Stimulated activated memory B cell treated with anti-CD40 and anti-IgM and Interleukin-4, amounts not matched to agents 10 μg/mL and 1 μg/mL and 100 μg/mL, for 72 hours (primary cell): ENCODE measurements at regions not wholly inside any gene's neighbourhood (a gene's known extent, or its start where the extent isn't known, plus 50 kb on each side); places are given as distances from the start of the nearest gene placed in this dataset.

Experiments used
- ATAC-seq: fragments of 150-1000 bp; cut with Tn5 transposase; 2 replicates; pipeline ENCODE4 v1.10.0; 2021
- H3K27ac Mint-ChIP-seq: one replicate; pipeline ENCODE4 v1.8.0; 2022; ENCODE audit warnings: mild to moderate bottlenecking, mixed read lengths
- H3K27me3 Mint-ChIP-seq: one replicate; pipeline ENCODE4 v1.8.0; 2022; ENCODE audit warnings: mixed read lengths
- H3K36me3 Mint-ChIP-seq: one replicate; pipeline ENCODE4 v1.8.0; 2022; ENCODE audit warnings: mixed read lengths
- H3K4me1 Mint-ChIP-seq: one replicate; pipeline ENCODE4 v1.8.0; 2022; ENCODE audit warnings: mixed read lengths
- H3K4me3 Mint-ChIP-seq: one replicate; pipeline ENCODE4 v1.8.0; 2022; ENCODE audit warnings: mild to moderate bottlenecking, moderate library complexity, mixed read lengths
- H3K9me3 Mint-ChIP-seq: one replicate; pipeline ENCODE4 v1.8.0; 2022; ENCODE audit warnings: mixed read lengths

GRCh38 chr17:33935822-33936221 lies 319.3 kb upstream of the CCL2 start:
- no peaks in the 10 kb centered on the region for H3K4me1 Mint-ChIP-seq
- no peak overlapping the region for H3K4me3 Mint-ChIP-seq
- H3K9me3 Mint-ChIP-seq: no peaks in the 10 kb centered on the region
- no peaks in the 10 kb centered on the region for H3K36me3 Mint-ChIP-seq
- no peak overlapping the region for H3K27ac Mint-ChIP-seq
- H3K27me3 Mint-ChIP-seq: peaks cover 1% of the 10 kb centered on the region
- ATAC-seq: no peak

GRCh38 chr17:33936764-33937163 lies 318.3 kb upstream of the CCL2 start:
- no peaks in the 10 kb centered on the region for H3K27me3 Mint-ChIP-seq
- H3K9me3 Mint-ChIP-seq: no peaks in the 10 kb centered on the region
- ATAC-seq: no peak

GRCh38 chr17:33939959-33940358 lies 315.1 kb upstream of the CCL2 start:
- no peak for ATAC-seq
- Mint-ChIP-seq H3K4me1 (no peaks in the 10 kb centered on the region), H3K27me3 (no peaks in the 10 kb centered on the region), H3K27ac (no peak overlapping the region), H3K4me3 (no peak overlapping the region), H3K36me3 (no peaks in the 10 kb centered on the region), H3K9me3 (no peaks in the 10 kb centered on the region)

More at GRCh38 chr17:33936764-33937163, 318.3 kb upstream of the CCL2 start:
- Mint-ChIP-seq H3K4me3 (no peak overlapping the region), H3K27ac (no peak overlapping the region), H3K4me1 (no peaks in the 10 kb centered on the region), H3K36me3 (no peaks in the 10 kb centered on the region)

- no peaks in the 10 kb centered on the region for H3K27me3 Mint-ChIP-seq
- no peak for ATAC-seq
Measured at GRCh38 chr17:33940769-33941370, 314.2 kb upstream of the CCL2 start.

GRCh38 chr17:33941744-33942143 lies 313.3 kb upstream of the CCL2 start:
- Mint-ChIP-seq H3K4me1 (no peaks in the 10 kb centered on the region), H3K36me3 (no peaks in the 10 kb centered on the region), H3K9me3 (no peaks in the 10 kb centered on the region), H3K27me3 (no peaks in the 10 kb centered on the region), H3K4me3 (no peak overlapping the region), H3K27ac (no peak overlapping the region)
- ATAC-seq: no peak

More at GRCh38 chr17:33940769-33941370, 314.2 kb upstream of the CCL2 start:
- Mint-ChIP-seq H3K4me3 (no peak overlapping the region), H3K4me1 (no peaks in the 10 kb centered on the region), H3K27ac (no peak overlapping the region), H3K36me3 (no peaks in the 10 kb centered on the region), H3K9me3 (no peaks in the 10 kb centered on the region)

- Mint-ChIP-seq H3K9me3 (no peaks in the 10 kb centered on the region), H3K4me1 (no peaks in the 10 kb centered on the region), H3K4me3 (no peak overlapping the region), H3K27ac (no peak overlapping the region), H3K27me3 (no peaks in the 10 kb centered on the region), H3K36me3 (no peaks in the 10 kb centered on the region)
- no peak for ATAC-seq
Measured at GRCh38 chr17:33942414-33942813, 312.7 kb upstream of the CCL2 start.

- Mint-ChIP-seq H3K27ac (no peak overlapping the region), H3K36me3 (no peaks in the 10 kb centered on the region), H3K9me3 (no peaks in the 10 kb centered on the region), H3K4me1 (no peaks in the 10 kb centered on the region), H3K4me3 (no peak overlapping the region), H3K27me3 (no peaks in the 10 kb centered on the region)
- no peak for ATAC-seq
Measured at GRCh38 chr17:33944412-33944811, 310.7 kb upstream of the CCL2 start.

- ATAC-seq: no peak
- H3K4me1 Mint-ChIP-seq: no peaks in the 10 kb centered on the region
- H3K27ac Mint-ChIP-seq: no peak overlapping the region
Measured at GRCh38 chr17:33944826-33945225, 310.3 kb upstream of the CCL2 start.

GRCh38 chr17:33945646-33946546 lies 309.2 kb upstream of the CCL2 start:
- no peaks in the 10 kb centered on the region for H3K27me3 Mint-ChIP-seq
- H3K36me3 Mint-ChIP-seq: no peaks in the 10 kb centered on the region
- ATAC-seq: no peak
- no peaks in the 10 kb centered on the region for H3K4me1 Mint-ChIP-seq
- H3K4me3 Mint-ChIP-seq: no peak overlapping the region
- H3K9me3 Mint-ChIP-seq: no peaks in the 10 kb centered on the region
- H3K27ac Mint-ChIP-seq: no peak overlapping the region

More at GRCh38 chr17:33944826-33945225, 310.3 kb upstream of the CCL2 start:
- Mint-ChIP-seq H3K27me3 (no peaks in the 10 kb centered on the region), H3K36me3 (no peaks in the 10 kb centered on the region), H3K4me3 (no peak overlapping the region), H3K9me3 (no peaks in the 10 kb centered on the region)

GRCh38 chr17:33947762-33948161 lies 307.3 kb upstream of the CCL2 start:
- Mint-ChIP-seq H3K4me1 (no peaks in the 10 kb centered on the region), H3K9me3 (no peaks in the 10 kb centered on the region), H3K27me3 (peaks cover 6% of the 10 kb centered on the region), H3K36me3 (no peaks in the 10 kb centered on the region), H3K4me3 (no peak overlapping the region), H3K27ac (no peak overlapping the region)
- ATAC-seq: no peak

GRCh38 chr17:33948309-33948708 lies 306.8 kb upstream of the CCL2 start:
- no peaks in the 10 kb centered on the region for H3K4me1 Mint-ChIP-seq
- no peak overlapping the region for H3K27ac Mint-ChIP-seq
- H3K4me3 Mint-ChIP-seq: no peak overlapping the region
- H3K36me3 Mint-ChIP-seq: no peaks in the 10 kb centered on the region
- H3K27me3 Mint-ChIP-seq: peaks cover 8% of the 10 kb centered on the region
- no peak for ATAC-seq
- H3K9me3 Mint-ChIP-seq: no peaks in the 10 kb centered on the region

- no peak overlapping the region for H3K27ac Mint-ChIP-seq
- H3K9me3 Mint-ChIP-seq: no peaks in the 10 kb centered on the region
- H3K4me3 Mint-ChIP-seq: no peak overlapping the region
- no peaks in the 10 kb centered on the region for H3K36me3 Mint-ChIP-seq
- no peaks in the 10 kb centered on the region for H3K4me1 Mint-ChIP-seq
- peaks cover 15% of the 10 kb centered on the region for H3K27me3 Mint-ChIP-seq
- no peak for ATAC-seq
Measured at GRCh38 chr17:33949100-33949499, 306.0 kb upstream of the CCL2 start.

GRCh38 chr17:33950061-33950460 lies 305.0 kb upstream of the CCL2 start:
- Mint-ChIP-seq H3K4me3 (no peak overlapping the region), H3K9me3 (no peaks in the 10 kb centered on the region), H3K4me1 (no peaks in the 10 kb centered on the region), H3K27ac (no peak overlapping the region), H3K36me3 (no peaks in the 10 kb centered on the region), H3K27me3 (peaks cover 15% of the 10 kb centered on the region)
- ATAC-seq: no peak

GRCh38 chr17:33952425-33952824 lies 302.7 kb upstream of the CCL2 start:
- H3K4me1 Mint-ChIP-seq: no peaks in the 10 kb centered on the region
- H3K27me3 Mint-ChIP-seq: peaks cover 25% of the 10 kb centered on the region
- H3K27ac Mint-ChIP-seq: no peak overlapping the region
- peaks cover 5% of the 10 kb centered on the region for H3K9me3 Mint-ChIP-seq
- H3K4me3 Mint-ChIP-seq: no peak overlapping the region
- no peaks in the 10 kb centered on the region for H3K36me3 Mint-ChIP-seq
- ATAC-seq: no peak

- H3K36me3 Mint-ChIP-seq: peaks cover 6% of the 10 kb centered on the region
- peaks cover 9% of the 10 kb centered on the region for H3K9me3 Mint-ChIP-seq
- ATAC-seq: no peak
- H3K4me1 Mint-ChIP-seq: no peaks in the 10 kb centered on the region
- no peak overlapping the region for H3K27ac Mint-ChIP-seq
- H3K27me3 Mint-ChIP-seq: peaks cover 28% of the 10 kb centered on the region
- H3K4me3 Mint-ChIP-seq: no peak overlapping the region
Measured at GRCh38 chr17:33954597-33954996, 300.5 kb upstream of the CCL2 start.

- Mint-ChIP-seq H3K9me3 (peaks cover 13% of the 10 kb centered on the region), H3K36me3 (peaks cover 6% of the 10 kb centered on the region), H3K27me3 (peaks cover 28% of the 10 kb centered on the region), H3K4me1 (no peaks in the 10 kb centered on the region), H3K4me3 (no peak overlapping the region), H3K27ac (no peak overlapping the region)
- ATAC-seq: no peak
Measured at GRCh38 chr17:33955461-33955860, 299.6 kb upstream of the CCL2 start.
